H1 (cell line): ENCODE measurements at regions not wholly inside any gene's neighbourhood (a gene's known extent, or its start where the extent isn't known, plus 50 kb on each side); places are given as distances from the start of the nearest gene placed in this dataset.

ENCODE experiments used
- CTCF ChIA-PET: fragments of 300-600 bp; sonication (Branson Sonifier 250); formaldehyde crosslinking; loops from one replicate; lab custom pipeline; 2021; ENCODE audit not compliant: partially characterized antibody; lab: Charles Lee
- POLR2A ChIA-PET: fragments of 300-600 bp; sonication (Branson Sonifier 250); formaldehyde crosslinking; loops from one replicate; lab custom pipeline; 2021; ENCODE audit warnings: inconsistent platforms; ENCODE audit not compliant: partially characterized antibody; lab: Charles Lee
- DNase-seq, 2 experiments: peaks; one replicate each; pipeline versions ENCODE4 v3.0.0 to v3.0.0-alpha.2; 2010 to 2022; ENCODE audit warnings: low spot score in 2 of 2, low read depth in 1 of 2, mixed read lengths in 1 of 2
- FAIRE-seq: peaks from 2 replicates; lab custom pipeline; 2011; peaks lifted over from hg19 to GRCh38; lab: Jason Lieb, UNC
- H2AFZ ChIP-seq: 2 replicates; pipeline ENCODE4 v1.8.1; 2012; ENCODE audit warnings: low read length, inconsistent platforms
- H2AK5ac ChIP-seq: 2 replicates; pipeline ENCODE4 v1.6.1; 2013; ENCODE audit warnings: low read depth, low read length
- H2BK120ac ChIP-seq: replicated peaks from 2 replicates; pipeline ENCODE3; 2013; ENCODE audit warnings: low read depth, low read length, inconsistent platforms
- H2BK12ac ChIP-seq: 2 replicates; pipeline ENCODE4 v1.6.1; 2013; ENCODE audit warnings: low read depth, low read length
- H2BK15ac ChIP-seq: 2 replicates; pipeline ENCODE4 v1.6.1; 2013; ENCODE audit warnings: low read length
- H2BK20ac ChIP-seq: 2 replicates; pipeline ENCODE4 v1.6.1; 2013; ENCODE audit warnings: low read length
- H2BK5ac ChIP-seq: 2 replicates; pipeline ENCODE4 v1.6.1; 2013; ENCODE audit warnings: low read depth, low read length
- H3K14ac ChIP-seq: 2 replicates; pipeline ENCODE4 v1.6.1; 2013; ENCODE audit warnings: inconsistent platforms; ENCODE audit not compliant: insufficient read length
- H3K18ac ChIP-seq: 2 replicates; pipeline ENCODE4 v1.6.1; 2013; ENCODE audit warnings: low read length; ENCODE audit errors: extremely low read depth
- H3K23ac ChIP-seq: 2 replicates; pipeline ENCODE4 v1.6.1; 2013; ENCODE audit warnings: inconsistent platforms; ENCODE audit not compliant: insufficient read length
- H3K23me2 ChIP-seq: 2 replicates; pipeline ENCODE4 v1.6.1; 2013; ENCODE audit warnings: low read depth, low read length
- H3K27ac ChIP-seq: 2 replicates; pipeline ENCODE4 v1.6.1; 2011; ENCODE audit warnings: low read depth, low read length, inconsistent platforms
- H3K27me3 ChIP-seq, 4 experiments: replicated peaks in 1 of 4; 1 replicate in 1 of 4; 2 replicates in 3 of 4; pipeline versions ENCODE4 v1.6.1 to v1.8.1; 2011 to 2013; ENCODE audit warnings: low read length in 3 of 4, mild to moderate bottlenecking in 3 of 4, inconsistent platforms in 2 of 4, mixed read lengths in 2 of 4, moderate library complexity in 1 of 4; ENCODE audit not compliant: control insufficient read depth in 3 of 4, insufficient read depth in 3 of 4; ENCODE audit errors: extremely low read depth in 1 of 4
- H3K36me3 ChIP-seq, 4 experiments: 2 replicates each; pipeline versions ENCODE4 v1.6.1 to v1.8.1; 2011 to 2013; ENCODE audit warnings: mild to moderate bottlenecking in 4 of 4, low read length in 3 of 4, moderate library complexity in 2 of 4, control low read depth in 1 of 4, inconsistent platforms in 1 of 4; ENCODE audit not compliant: insufficient read depth in 4 of 4, control insufficient read depth in 2 of 4
- H3K4ac ChIP-seq: replicated peaks from 2 replicates; pipeline ENCODE3; 2013; ENCODE audit warnings: low read length, low read depth, mixed read lengths, inconsistent platforms; ENCODE audit not compliant: insufficient read length
- H3K4me1 ChIP-seq, 4 experiments: replicated peaks in 1 of 4; 1 replicate in 1 of 4; 2 replicates in 3 of 4; pipeline versions ENCODE4 v1.6.1 to v1.8.1; 2011 to 2013; ENCODE audit warnings: low read length in 3 of 4, inconsistent platforms in 2 of 4, mixed read lengths in 1 of 4; ENCODE audit not compliant: insufficient read depth in 4 of 4, control insufficient read depth in 3 of 4
- H3K4me2 ChIP-seq, 2 experiments: 2 replicates each; pipeline versions ENCODE4 v1.6.1 to v1.8.1; 2011 to 2013; ENCODE audit warnings: low read depth in 2 of 2, low read length in 2 of 2, control low read depth in 1 of 2, inconsistent platforms in 1 of 2, mild to moderate bottlenecking in 1 of 2; ENCODE audit not compliant: insufficient read depth in 1 of 2
- H3K4me3 ChIP-seq, 4 experiments: fragments of 200-600, 300-600 bp in 1 of 4; sonication (generic), shearing (Covaris generic), sonication (Bioruptor Twin) in 1 of 4; 2 replicates each; pipeline versions ENCODE4 v1.5.1 to v1.8.1; 2011 to 2016; ENCODE audit warnings: low read length in 4 of 4, low read depth in 3 of 4, control low read depth in 2 of 4, inconsistent platforms in 2 of 4, mild to moderate bottlenecking in 2 of 4, mixed read lengths in 1 of 4, moderate library complexity in 1 of 4; ENCODE audit not compliant: insufficient read depth in 2 of 4; ENCODE audit errors: extremely low read depth in 1 of 4
- H3K56ac ChIP-seq: replicated peaks from 2 replicates; pipeline ENCODE3; 2013; ENCODE audit warnings: low read depth, mild to moderate bottlenecking, mixed read lengths, low read length, inconsistent platforms; ENCODE audit not compliant: insufficient read length
- H3K79me1 ChIP-seq: 2 replicates; pipeline ENCODE4 v1.6.1; 2013; ENCODE audit warnings: low read depth, low read length, control low read depth
- H3K79me2 ChIP-seq, 2 experiments: 2 replicates each; pipeline versions ENCODE4 v1.6.1 to v1.8.1; 2012 to 2013; ENCODE audit warnings: low read length in 2 of 2, mild to moderate bottlenecking in 2 of 2, inconsistent platforms in 1 of 2; ENCODE audit not compliant: insufficient read depth in 2 of 2, control insufficient read depth in 1 of 2
- H3K9ac ChIP-seq, 4 experiments: replicated peaks in 1 of 4; 1 replicate in 1 of 4; 2 replicates in 3 of 4; pipeline versions ENCODE4 v1.6.1 to v1.8.1; 2011 to 2013; ENCODE audit warnings: low read depth in 3 of 4, low read length in 3 of 4, control low read depth in 2 of 4, mild to moderate bottlenecking in 2 of 4, moderate library complexity in 2 of 4, inconsistent platforms in 1 of 4; ENCODE audit errors: extremely low read depth in 1 of 4
- H3K9me3 ChIP-seq, 2 experiments: 2 replicates each; pipeline versions ENCODE4 v1.6.1 to v1.8.1; 2012 to 2013; ENCODE audit warnings: mild to moderate bottlenecking in 2 of 2, moderate library complexity in 2 of 2, control low read depth in 1 of 2, inconsistent platforms in 1 of 2, low read depth in 1 of 2, low read length in 1 of 2, mixed read lengths in 1 of 2; ENCODE audit not compliant: insufficient read depth in 2 of 2
- H4K20me1 ChIP-seq, 2 experiments: replicated peaks in 1 of 2; 2 replicates each; pipeline versions ENCODE3 to v1.8.1; 2011 to 2013; ENCODE audit warnings: inconsistent platforms in 2 of 2, low read length in 2 of 2, mild to moderate bottlenecking in 1 of 2; ENCODE audit not compliant: insufficient read depth in 2 of 2, control insufficient read depth in 1 of 2
- H4K5ac ChIP-seq: 2 replicates; pipeline ENCODE4 v1.6.1; 2013; ENCODE audit warnings: low read length, low read depth, mixed read lengths, inconsistent platforms; ENCODE audit not compliant: insufficient read length
- H4K8ac ChIP-seq: 2 replicates; pipeline ENCODE4 v1.8.0; 2013; ENCODE audit warnings: mild to moderate bottlenecking, moderate library complexity, low read length, inconsistent platforms; ENCODE audit not compliant: insufficient read depth; ENCODE audit errors: extremely low read depth
- H4K91ac ChIP-seq: replicated peaks from 2 replicates; pipeline ENCODE3; 2013; ENCODE audit warnings: low read length, mixed read lengths, inconsistent platforms; ENCODE audit not compliant: insufficient read length
- EP300 ChIP-seq, 2 experiments: IDR thresholded peaks; 1 replicate in 1 of 2; 2 replicates in 1 of 2; pipeline ENCODE4 v1.6.1; 2011 to 2012; ENCODE audit warnings: low read depth in 2 of 2, low read length in 2 of 2, mild to moderate bottlenecking in 2 of 2, borderline replicate concordance in 1 of 2, inconsistent platforms in 1 of 2, moderate library complexity in 1 of 2
- EZH2 ChIP-seq: fragments of 200-600 bp; sonication (generic); IDR thresholded peaks from 2 replicates; pipeline ENCODE4 v1.7.1; 2012; ENCODE audit warnings: low read depth, mild to moderate bottlenecking, moderate library complexity, low read length, inconsistent platforms; ENCODE audit not compliant: severe bottlenecking
- JUN ChIP-seq: IDR thresholded peaks from 2 replicates; pipeline ENCODE4 v1.6.1; 2011; ENCODE audit warnings: low read depth, mild to moderate bottlenecking, improper control_type of control experiment, low read length
- KDM4A ChIP-seq: IDR thresholded peaks from one replicate; pipeline ENCODE4 v1.7.1; 2012; ENCODE audit warnings: low read depth, mild to moderate bottlenecking, moderate library complexity, low read length, inconsistent platforms; ENCODE audit not compliant: severe bottlenecking
- PHF8 ChIP-seq: fragments of 200-600 bp; sonication (generic); conservative IDR thresholded peaks from 2 replicates; pipeline ENCODE4 v1.7.1; 2012; ENCODE audit warnings: low read depth, mild to moderate bottlenecking, inconsistent platforms, low read length, moderate library complexity
- RAD21 ChIP-seq, 2 experiments: IDR thresholded peaks in 1 of 2; conservative IDR thresholded peaks in 1 of 2; 2 replicates each; pipeline ENCODE4 v1.6.1; 2011; ENCODE audit warnings: low read depth in 2 of 2, low read length in 2 of 2, improper control_type of control experiment in 1 of 2, inconsistent platforms in 1 of 2, mild to moderate bottlenecking in 1 of 2, moderate library complexity in 1 of 2
- SIRT6 ChIP-seq: IDR thresholded peaks from one replicate; pipeline ENCODE4 v1.7.1; 2012; ENCODE audit warnings: low read length, inconsistent platforms
- WGBS, 2 experiments: shearing (Covaris generic) in 1 of 2; methylation state at CpG; one replicate each; pipeline versions ENCODE4 v1.1.6 to v1.1.7; 2013 to 2015; ENCODE audit warnings: low lambda C conversion rate in 2 of 2, mixed read lengths in 2 of 2, inconsistent platforms in 1 of 2, low coverage in 1 of 2, missing lambda C conversion rate in 1 of 2; ENCODE audit not compliant: insufficient replicate concordance in 2 of 2, insufficient coverage in 1 of 2, insufficient read length in 1 of 2; ENCODE audit errors: extremely low coverage in 1 of 2, missing lambda C conversion rate in 1 of 2; 5-methylcytosine and 5-hydroxymethylcytosine counted together

DNA sequence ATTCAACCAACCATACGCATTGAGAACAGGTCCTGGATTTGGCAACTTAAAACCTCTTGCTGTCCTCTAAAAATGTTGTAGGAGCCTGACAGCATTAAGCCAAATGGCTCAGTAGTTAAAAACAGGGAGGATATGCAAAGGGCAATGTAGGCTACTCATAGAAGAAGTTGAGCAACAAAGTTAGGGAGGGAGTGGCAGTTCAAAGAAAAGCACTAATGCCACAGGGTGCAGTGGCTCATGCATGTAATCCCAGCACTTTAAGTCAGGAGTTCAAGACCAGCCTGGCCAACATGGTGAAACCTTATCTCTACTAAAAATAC, 92.9 kb upstream of the ERG start:
- H3K27me3 ChIP-seq, result no peaks in the 10 kb centered on the region; a peak in 1 of 7 replicates
- H3K4me2 ChIP-seq, result no peak overlapping the region
- no peak overlapping the region for H3K23ac ChIP-seq
- no peaks in the 10 kb centered on the region for H3K9me3 ChIP-seq
- H3K4me1 ChIP-seq, result no peaks in the 10 kb centered on the region; a peak in 1 of 7 replicates
- no peak overlapping the region for H2BK120ac ChIP-seq
- no peak overlapping the region for H4K5ac ChIP-seq
- H3K4me3 ChIP-seq, result no peak overlapping the region
- DNase-seq (no peak), FAIRE-seq (no peak)
- H3K18ac ChIP-seq, result no peak overlapping the region
- no peak overlapping the region for H4K91ac ChIP-seq
- no peak overlapping the region for H3K14ac ChIP-seq
- no peak overlapping the region for H2BK12ac ChIP-seq
- 93% methylated on average over 1 of the region's 1 CpG; no CpG with 5 or more reads in 1 of the 2 experiments for WGBS, 2 experiments
- H2AFZ ChIP-seq, result no peak overlapping the region
- H3K4ac ChIP-seq, result no peak overlapping the region
- H2BK15ac ChIP-seq, result no peak overlapping the region
- H4K8ac ChIP-seq, result no peak overlapping the region
- no peaks in the 10 kb centered on the region; the same call in 1 of the 2 replicates for H3K79me1 ChIP-seq
- H3K36me3 ChIP-seq, result no peaks in the 10 kb centered on the region
- no peak overlapping the region for H3K27ac ChIP-seq
- POLR2A ChIA-PET, result no interaction called here
- H3K23me2 ChIP-seq, result peaks cover 2% of the 10 kb centered on the region; the same call in 1 of the 2 replicates
- CTCF ChIA-PET, result no interaction called here
- H2AK5ac ChIP-seq, result no peak overlapping the region
- no peaks in the 10 kb centered on the region for H3K79me2 ChIP-seq
- H4K20me1 ChIP-seq, result no peaks in the 10 kb centered on the region
- H2BK5ac ChIP-seq, result no peak overlapping the region
- no peak overlapping the region for H3K9ac ChIP-seq
- H2BK20ac ChIP-seq, result no peak overlapping the region
- TF ChIP-seq RAD21 (IDR thresholded peaks at IDR 0.05 in 1 of 2, conservative IDR thresholded peaks at IDR 0.05 in 1 of 2; ENCODE audit: low read depth in 2 of 2, low read length in 2 of 2) (no peak), SIRT6 (no peak), EZH2 (no peak), PHF8 (no peak), KDM4A (no peak), JUN (no peak), EP300 (IDR thresholded peaks at IDR 0.05; ENCODE audit: borderline replicate concordance in 1 of 2, low read depth in 2 of 2, low read length in 2 of 2) (no peak)
- no peak overlapping the region for H3K56ac ChIP-seq
